Spleen (tissue), 11 donors: ENCODE measurements at regions not wholly inside any gene's neighbourhood (a gene's known extent, or its start where the extent isn't known, plus 50 kb on each side); places are given as distances from the start of the nearest gene placed in this dataset.

Experiments used
- DNase-seq: peaks from one replicate; pipeline ENCODE4 v3.0.0-alpha.2; 2020
- H3K27ac ChIP-seq, 8 donors: fragments of 200-600 bp; sonication (generic) in 7 of 8; 1 replicate in 4 of 8; 2 replicates in 4 of 8; pipeline versions ENCODE4 v1.5.0 to v1.8.0; 2016 to 2021; ENCODE audit warnings: inconsistent platforms in 4 of 8, mild to moderate bottlenecking in 4 of 8, moderate library complexity in 1 of 8
- H3K27me3 ChIP-seq, 7 donors: fragments of 200-600 bp; sonication (generic) in 6 of 7; replicated peaks in 1 of 7; 1 replicate in 4 of 7; 2 replicates in 3 of 7; pipeline versions ENCODE4 v1.5.0 to v1.8.0; 2016 to 2021; ENCODE audit warnings: inconsistent platforms in 3 of 7, mild to moderate bottlenecking in 1 of 7
- H3K36me3 ChIP-seq, 6 donors: fragments of 200-600 bp; sonication (generic) in 5 of 6; 1 replicate in 4 of 6; 2 replicates in 2 of 6; pipeline versions ENCODE4 v1.5.0 to v1.8.0; 2016 to 2021; ENCODE audit warnings: inconsistent platforms in 2 of 6
- H3K4me1 ChIP-seq, 6 donors: fragments of 200-600 bp; sonication (generic) in 5 of 6; 1 replicate in 3 of 6; 2 replicates in 3 of 6; pipeline versions ENCODE4 v1.5.0 to v1.8.0; 2016 to 2021; ENCODE audit warnings: inconsistent platforms in 3 of 6
- H3K4me3 ChIP-seq, 8 donors: fragments of 200-600 bp; sonication (generic) in 7 of 8; 1 replicate in 4 of 8; 2 replicates in 4 of 8; pipeline versions ENCODE4 v1.5.0 to v1.8.0; 2016 to 2021; ENCODE audit warnings: inconsistent platforms in 4 of 8, mild to moderate bottlenecking in 4 of 8, moderate library complexity in 2 of 8
- H3K9me3 ChIP-seq, 8 donors: fragments of 200-600 bp; sonication (generic) in 7 of 8; 1 replicate in 4 of 8; 2 replicates in 4 of 8; pipeline versions ENCODE4 v1.5.0 to v1.8.0; 2016 to 2021; ENCODE audit warnings: inconsistent platforms in 4 of 8
- POLR2A ChIP-seq, 3 donors: fragments of 450-650 bp; IDR thresholded peaks; one replicate each; pipeline ENCODE4 v1.5.1; 2017; ENCODE audit warnings: antibody characterized with exemption in 3 of 3, mild to moderate bottlenecking in 1 of 3
- POLR2AphosphoS5 ChIP-seq, 3 donors: sonication (generic); formaldehyde crosslinking; IDR thresholded peaks; one replicate each; pipeline ENCODE4 v1.5.1; 2017; ENCODE audit warnings: antibody characterized with exemption in 3 of 3
- WGBS, 5 donors: extraction: QIAGEN DNeasy Blood & Tissue Kit in 3 of 5; methylation state at CpG; one replicate each; pipeline versions ENCODE4 v1.1.5 to v1.1.7; 2013 to 2018; 5-methylcytosine and 5-hydroxymethylcytosine counted together
- intact Hi-C: fragments of 100-400 bp; cut with DNase I; formaldehyde crosslinking; loops from one replicate; pipeline ENCODE4 v1.15.0; 2023; ENCODE audit warnings: low total_unique reads
- TF ChIP-seq, protein P1 (sequence below), 11 experiments: fragments of 200-600 bp in 7 of 11; fragments of 450-650 bp in 4 of 11; sonication (generic) in 4 of 11; IDR thresholded peaks in 8 of 11; conservative IDR thresholded peaks in 3 of 11; 1 replicate in 7 of 11; 2 replicates in 4 of 11; pipeline versions ENCODE4 v1.4.0 to v1.8.0; 2016 to 2021; ENCODE audit warnings: antibody characterized with exemption in 11 of 11, inconsistent platforms in 4 of 11, mild to moderate bottlenecking in 1 of 11
- donor health status: healthy with polysubstance abuse.
- donor health status: DM: no; HTN: no; CAD: no; lungs with moderate emphysema.
- donor health status: DM: no; HTN: no; CAD: no.
- donor health status: Bipolar disorder and iron deficiency.
- donor health status: healthy.
- donor health status: DM: no; HTN: no; CAD: no.
- donor health status: DM: yes; HTN: yes; CAD: no.

- no peak for TF ChIP-seq POLR2A (IDR thresholded peaks at IDR 0.05)
- TF ChIP-seq, protein P1, sequence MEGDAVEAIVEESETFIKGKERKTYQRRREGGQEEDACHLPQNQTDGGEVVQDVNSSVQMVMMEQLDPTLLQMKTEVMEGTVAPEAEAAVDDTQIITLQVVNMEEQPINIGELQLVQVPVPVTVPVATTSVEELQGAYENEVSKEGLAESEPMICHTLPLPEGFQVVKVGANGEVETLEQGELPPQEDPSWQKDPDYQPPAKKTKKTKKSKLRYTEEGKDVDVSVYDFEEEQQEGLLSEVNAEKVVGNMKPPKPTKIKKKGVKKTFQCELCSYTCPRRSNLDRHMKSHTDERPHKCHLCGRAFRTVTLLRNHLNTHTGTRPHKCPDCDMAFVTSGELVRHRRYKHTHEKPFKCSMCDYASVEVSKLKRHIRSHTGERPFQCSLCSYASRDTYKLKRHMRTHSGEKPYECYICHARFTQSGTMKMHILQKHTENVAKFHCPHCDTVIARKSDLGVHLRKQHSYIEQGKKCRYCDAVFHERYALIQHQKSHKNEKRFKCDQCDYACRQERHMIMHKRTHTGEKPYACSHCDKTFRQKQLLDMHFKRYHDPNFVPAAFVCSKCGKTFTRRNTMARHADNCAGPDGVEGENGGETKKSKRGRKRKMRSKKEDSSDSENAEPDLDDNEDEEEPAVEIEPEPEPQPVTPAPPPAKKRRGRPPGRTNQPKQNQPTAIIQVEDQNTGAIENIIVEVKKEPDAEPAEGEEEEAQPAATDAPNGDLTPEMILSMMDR (IDR thresholded peaks at IDR 0.05 in 8 of 11, conservative IDR thresholded peaks at IDR 0.05 in 3 of 11), result no peak
- intact Hi-C loops, result no loop called here
- Histone ChIP-seq H3K27ac (no peak overlapping the region), H3K4me1 (no peaks in the 10 kb centered on the region), H3K9me3 (no peaks in the 10 kb centered on the region), H3K4me3 (no peak overlapping the region), H3K27me3 (no peaks in the 10 kb centered on the region), H3K36me3 (no peaks in the 10 kb centered on the region)
- WGBS, 5 donors, result 87 to 95% (median 89%) methylated on average over 4 of the region's 4 CpGs
- DNase-seq, result no peak
Observed at GRCh38 chr19:30909216-30909615, 440.0 kb downstream of the TSHZ3 start.

GRCh38 chr19:30908262-30908771, 440.9 kb downstream of the TSHZ3 start:
- Histone ChIP-seq H3K27ac (no peak overlapping the region), H3K27me3 (no peaks in the 10 kb centered on the region), H3K4me1 (no peaks in the 10 kb centered on the region), H3K4me3 (no peak overlapping the region), H3K36me3 (no peaks in the 10 kb centered on the region), H3K9me3 (no peaks in the 10 kb centered on the region)
- intact Hi-C loops, result no loop called here
- WGBS, 5 donors, result 89 to 97% (median 94%) methylated on average over 4 of the region's 4 CpGs
- no peak for DNase-seq
- TF ChIP-seq, protein P1 (IDR thresholded peaks at IDR 0.05 in 8 of 11, conservative IDR thresholded peaks at IDR 0.05 in 3 of 11), result no peak
- TF ChIP-seq POLR2A (IDR thresholded peaks at IDR 0.05) (no peak), POLR2AphosphoS5 (IDR thresholded peaks at IDR 0.05) (no peak)

- 92 to 96% (median 95%) methylated on average over 8 of the region's 8 CpGs for WGBS, 5 donors
- TF ChIP-seq POLR2AphosphoS5 (IDR thresholded peaks at IDR 0.05) (no peak), POLR2A (IDR thresholded peaks at IDR 0.05) (no peak)
- TF ChIP-seq, protein P1 (IDR thresholded peaks at IDR 0.05 in 8 of 11, conservative IDR thresholded peaks at IDR 0.05 in 3 of 11), result no peak
Observed at GRCh38 chr19:30906871-30907270, 442.4 kb downstream of the TSHZ3 start.

DNA sequence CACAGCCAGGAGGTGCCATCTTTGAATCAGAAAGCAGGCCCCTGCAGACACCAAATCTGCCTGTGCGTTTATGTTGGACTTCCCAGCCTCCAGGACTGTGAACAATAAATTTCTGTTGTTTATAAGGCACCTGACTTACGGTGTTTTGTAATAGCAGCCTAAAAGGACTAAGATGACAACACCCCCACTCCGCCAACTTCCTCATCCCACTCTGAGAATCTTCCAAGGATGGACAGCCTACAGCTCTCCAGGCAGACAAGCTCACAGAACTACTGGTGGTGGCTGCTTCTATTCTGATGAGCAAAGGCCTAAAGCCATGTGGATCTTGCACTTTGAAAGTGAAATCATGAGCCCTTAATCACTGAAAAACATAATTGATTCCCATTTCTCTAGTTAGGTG, 449.2 kb downstream of the TSHZ3 start:
- peaks cover 0 to 4% (median 0%) of the 10 kb centered on the region in 8 donors for H3K9me3 ChIP-seq
- no peaks in the 10 kb centered on the region for H3K27me3 ChIP-seq
- TF ChIP-seq, protein P1 (IDR thresholded peaks at IDR 0.05 in 8 of 11, conservative IDR thresholded peaks at IDR 0.05 in 3 of 11), result no peak
- TF ChIP-seq POLR2AphosphoS5 (IDR thresholded peaks at IDR 0.05), result no peak
- no peak for TF ChIP-seq POLR2A (IDR thresholded peaks at IDR 0.05)
- no peak for DNase-seq
- WGBS, 5 donors, result 77 to 92% (median 86%) methylated on average over 3 of the region's 3 CpGs
- intact Hi-C loops, result no loop called here
- H3K36me3 ChIP-seq, result no peaks in the 10 kb centered on the region
- no peak overlapping the region for H3K27ac ChIP-seq
- H3K4me1 ChIP-seq, result no peaks in the 10 kb centered on the region
- H3K4me3 ChIP-seq, result no peak overlapping the region

More at GRCh38 chr19:30906871-30907270, 442.4 kb downstream of the TSHZ3 start:
- Histone ChIP-seq H3K4me3 (no peak overlapping the region), H3K36me3 (no peaks in the 10 kb centered on the region), H3K27me3 (no peaks in the 10 kb centered on the region), H3K27ac (no peak overlapping the region), H3K4me1 (no peaks in the 10 kb centered on the region), H3K9me3 (no peaks in the 10 kb centered on the region)
- DNase-seq, result no peak
- intact Hi-C loops, result no loop called here
